ENCODE measurements at regions not wholly inside any gene's neighbourhood (a gene's known extent, or its start where the extent isn't known, plus 50 kb on each side); places are given as distances from the start of the nearest gene placed in this dataset.

- intact Hi-C loops (cut with micrococcal nuclease) = no loop called here
- Histone ChIP-seq H3K27me3 (ENCODE audit: low read length) (no peaks in the 10 kb centered on the region), H3K9me3 (ENCODE audit: low read length) (no peaks in the 10 kb centered on the region), H3K4me3 (ENCODE audit: low read length) (no peak overlapping the region), H2AFZ (ENCODE audit: low read length) (peak overlapping the region; percentile 45; the same call in 1 of the 2 replicates), H3K36me3 (ENCODE audit: low read depth, low read length) (no peaks in the 10 kb centered on the region), H3K27ac (ENCODE audit: low read length) (peak overlapping the region; percentile 29), H4K20me1 (ENCODE audit: low read length) (no peaks in the 10 kb centered on the region), H3K9me2 (replicated peaks; ENCODE audit: low read length) (no peaks in the 10 kb centered on the region), H3K4me1 (ENCODE audit: insufficient read depth, low read length) (no peaks in the 10 kb centered on the region), H3K9ac (ENCODE audit: low read length) (no peak overlapping the region), H3F3A (ENCODE audit: low read length, unreplicated experiment) (no peaks in the 10 kb centered on the region), H3K79me2 (ENCODE audit: low read length) (no peaks in the 10 kb centered on the region), H3K4me2 (ENCODE audit: low read length) (no peak overlapping the region)
- ChIA-PET POLR2A (ENCODE audit: unreplicated experiment) (interaction anchor here (0.6 kb wide), 1 partner anchor 254 kb away, joined by 5 read pairs; no protein-coding TSS in a partner anchor), CTCF (no interaction called here)
- ATAC-seq (no peak), DNase-seq (no peak)
- TF ChIP-seq EZH2phosphoT487 (IDR thresholded peaks at IDR 0.05; ENCODE audit: borderline replicate concordance, low read length) = no peak
- no peak for TF ChIP-seq EZH2 (IDR thresholded peaks at IDR 0.05; ENCODE audit: low read length, unreplicated experiment)
- TF ChIP-seq CTCF (conservative IDR thresholded peaks at IDR 0.05; ENCODE audit: low read depth, low read length) = no peak
- no TSS peak for BruUV-seq (replicated peaks)
These were observed 205.4 kb upstream of the RPS6KA3 start for GRCh38 chrX:20472148-20472547.

- H3K4me2 ChIP-seq (ENCODE audit: low read length) = no peak overlapping the region
- 0 out of 2 replicates have a peak overlapping the region, but pooled peaks have one; percentile 45 for H2AFZ ChIP-seq (ENCODE audit: low read length)
- TF ChIP-seq EZH2 (IDR thresholded peaks at IDR 0.05; ENCODE audit: low read length, unreplicated experiment) (no peak), CTCF (conservative IDR thresholded peaks at IDR 0.05; ENCODE audit: low read depth, low read length) (no peak), EZH2phosphoT487 (IDR thresholded peaks at IDR 0.05; ENCODE audit: borderline replicate concordance, low read length) (no peak)
- H3F3A ChIP-seq (ENCODE audit: low read length, unreplicated experiment) = no peaks in the 10 kb centered on the region
- intact Hi-C loops (cut with micrococcal nuclease) = no loop called here
- no peaks in the 10 kb centered on the region for H3K79me2 ChIP-seq (ENCODE audit: low read length)
- ChIA-PET CTCF (no interaction called here), POLR2A (ENCODE audit: unreplicated experiment) (interaction anchor here (0.6 kb wide), 1 partner anchor 254 kb away, joined by 5 read pairs; no protein-coding TSS in a partner anchor)
- DNase-seq (no peak), ATAC-seq (no peak)
- H4K20me1 ChIP-seq (ENCODE audit: low read length) = no peaks in the 10 kb centered on the region
- no peak overlapping the region for H3K27ac ChIP-seq (ENCODE audit: low read length)
- no peak overlapping the region for H3K9ac ChIP-seq (ENCODE audit: low read length)
- H3K4me3 ChIP-seq (ENCODE audit: low read length) = no peak overlapping the region
- H3K36me3 ChIP-seq (ENCODE audit: low read depth, low read length) = no peaks in the 10 kb centered on the region
- no TSS peak for BruUV-seq (replicated peaks)
- H3K9me3 ChIP-seq (ENCODE audit: low read length) = no peaks in the 10 kb centered on the region
- H3K27me3 ChIP-seq (ENCODE audit: low read length) = no peaks in the 10 kb centered on the region
- no peaks in the 10 kb centered on the region for H3K4me1 ChIP-seq (ENCODE audit: insufficient read depth, low read length)
- H3K9me2 ChIP-seq (replicated peaks; ENCODE audit: low read length) = no peaks in the 10 kb centered on the region
These were observed 204.8 kb upstream of the RPS6KA3 start for GRCh38 chrX:20471483-20471882.

GRCh38 chrX:20463296-20464075 is 196.8 kb upstream of the RPS6KA3 start:
- DNase-seq (no peak), ATAC-seq (no peak)
- no peak for TF ChIP-seq CTCF (conservative IDR thresholded peaks at IDR 0.05; ENCODE audit: low read depth, low read length)
- TF ChIP-seq EZH2phosphoT487 (IDR thresholded peaks at IDR 0.05; ENCODE audit: borderline replicate concordance, low read length) = no peak
- no peak for TF ChIP-seq EZH2 (IDR thresholded peaks at IDR 0.05; ENCODE audit: low read length, unreplicated experiment)
- Histone ChIP-seq H3K9ac (ENCODE audit: low read length) (no peak overlapping the region), H3K4me2 (ENCODE audit: low read length) (no peak overlapping the region), H3K36me3 (ENCODE audit: low read depth, low read length) (no peaks in the 10 kb centered on the region), H4K20me1 (ENCODE audit: low read length) (no peaks in the 10 kb centered on the region), H3K79me2 (ENCODE audit: low read length) (no peaks in the 10 kb centered on the region), H3K9me2 (replicated peaks; ENCODE audit: low read length) (no peaks in the 10 kb centered on the region), H3K27me3 (ENCODE audit: low read length) (no peaks in the 10 kb centered on the region), H3K4me3 (ENCODE audit: low read length) (no peak overlapping the region), H3F3A (ENCODE audit: low read length, unreplicated experiment) (no peaks in the 10 kb centered on the region), H3K4me1 (ENCODE audit: insufficient read depth, low read length) (peaks cover 7% of the 10 kb centered on the region; the same call in 1 of the 2 replicates), H3K9me3 (ENCODE audit: low read length) (no peaks in the 10 kb centered on the region), H3K27ac (ENCODE audit: low read length) (no peak overlapping the region), H2AFZ (ENCODE audit: low read length) (no peak overlapping the region)
- BruUV-seq (replicated peaks) = no TSS peak
- ChIA-PET POLR2A (ENCODE audit: unreplicated experiment) (no interaction called here), CTCF (no interaction called here)
- intact Hi-C loops (cut with micrococcal nuclease) = no loop called here

All from PC-3 (cell line).